Esophagus squamous epithelium (tissue), 5 donors: ENCODE measurements at regions not wholly inside any gene's neighbourhood (a gene's known extent, or its start where the extent isn't known, plus 50 kb on each side); places are given as distances from the start of the nearest gene placed in this dataset.

Experiments used
- DNase-seq: peaks from one replicate; lab custom pipeline; 2025; lab: John Stamatoyannopoulos, UW
- H3K27ac ChIP-seq, 4 donors: fragments of 200-600 bp; sonication (generic); one replicate each; pipeline ENCODE4 v1.5.1; 2016 to 2019; ENCODE audit warnings: mild to moderate bottlenecking in 1 of 4
- H3K27me3 ChIP-seq, 4 donors: fragments of 200-600 bp; sonication (generic); 1 replicate in 3 of 4; 2 replicates in 1 of 4; pipeline versions ENCODE4 v1.5.1 to v1.6.0; 2017 to 2021; ENCODE audit warnings: antibody characterized with exemption in 1 of 4
- H3K36me3 ChIP-seq, 3 donors: fragments of 200-600 bp; sonication (generic); one replicate each; pipeline ENCODE4 v1.5.1; 2016 to 2019
- H3K4me1 ChIP-seq, 3 donors: fragments of 200-600 bp; sonication (generic); one replicate each; pipeline ENCODE4 v1.5.1; 2017 to 2019
- H3K4me3 ChIP-seq, 4 donors: fragments of 200-600 bp; sonication (generic); 1 replicate in 3 of 4; 2 replicates in 1 of 4; pipeline ENCODE4 v1.5.1; 2016 to 2019; ENCODE audit warnings: mild to moderate bottlenecking in 2 of 4, moderate library complexity in 1 of 4
- H3K9me3 ChIP-seq, 3 donors: fragments of 200-600 bp; sonication (generic); one replicate each; pipeline ENCODE4 v1.5.1; 2016 to 2019
- POLR2A ChIP-seq, 4 donors: fragments of 450-650 bp; IDR thresholded peaks; one replicate each; pipeline ENCODE4 v1.6.1; 2017; ENCODE audit warnings: antibody characterized with exemption in 4 of 4, mild to moderate bottlenecking in 4 of 4, moderate library complexity in 3 of 4
- WGBS, 2 donors: methylation state at CpG; one replicate each; pipeline ENCODE4 v1.1.5; 2018; 5-methylcytosine and 5-hydroxymethylcytosine counted together
- intact Hi-C: fragments of 100-400 bp; cut with DNase I; formaldehyde crosslinking; loops from one replicate; pipeline ENCODE4 v1.15.0; 2022
- TF ChIP-seq, protein P1 (sequence below), 6 experiments: fragments of 450-650 bp in 4 of 6; fragments of 200-600 bp in 2 of 6; sonication (generic) in 2 of 6; IDR thresholded peaks; one replicate each; pipeline ENCODE4 v1.5.1; 2016 to 2019; ENCODE audit warnings: antibody characterized with exemption in 6 of 6, mild to moderate bottlenecking in 4 of 6, moderate library complexity in 4 of 6
- donor health status: DM: yes; HTN: yes; CAD: no.

DNA sequence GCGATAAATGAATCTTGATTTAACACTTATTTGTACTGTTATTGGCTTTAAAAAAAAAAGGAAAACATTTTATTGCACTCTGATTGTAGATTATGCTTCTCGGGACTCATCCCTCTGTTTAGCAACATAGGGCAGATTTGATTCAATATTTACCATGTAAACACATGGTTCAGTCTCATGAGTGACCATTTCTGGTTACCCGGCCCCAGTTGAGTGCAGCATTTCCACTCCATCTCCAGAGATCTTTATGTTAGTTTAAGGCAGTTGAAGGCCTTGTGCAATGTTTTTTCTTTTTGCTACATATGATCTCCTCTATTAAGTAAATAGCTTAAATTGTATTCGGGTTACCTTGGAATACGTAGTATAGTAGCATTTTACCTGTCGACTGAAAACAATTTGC, 143.3 kb upstream of the RPS6KA3 start:
- WGBS, 2 donors: 79 to 82% methylated on average over 6 of the region's 6 CpGs
- H3K4me1 ChIP-seq: no peaks in the 10 kb centered on the region
- no peaks in the 10 kb centered on the region for H3K36me3 ChIP-seq
- no peak for DNase-seq
- H3K4me3 ChIP-seq: no peak overlapping the region
- intact Hi-C loops: no loop called here
- no peaks in the 10 kb centered on the region for H3K27me3 ChIP-seq
- no peak overlapping the region for H3K27ac ChIP-seq
- H3K9me3 ChIP-seq: no peaks in the 10 kb centered on the region
- TF ChIP-seq, protein P1, sequence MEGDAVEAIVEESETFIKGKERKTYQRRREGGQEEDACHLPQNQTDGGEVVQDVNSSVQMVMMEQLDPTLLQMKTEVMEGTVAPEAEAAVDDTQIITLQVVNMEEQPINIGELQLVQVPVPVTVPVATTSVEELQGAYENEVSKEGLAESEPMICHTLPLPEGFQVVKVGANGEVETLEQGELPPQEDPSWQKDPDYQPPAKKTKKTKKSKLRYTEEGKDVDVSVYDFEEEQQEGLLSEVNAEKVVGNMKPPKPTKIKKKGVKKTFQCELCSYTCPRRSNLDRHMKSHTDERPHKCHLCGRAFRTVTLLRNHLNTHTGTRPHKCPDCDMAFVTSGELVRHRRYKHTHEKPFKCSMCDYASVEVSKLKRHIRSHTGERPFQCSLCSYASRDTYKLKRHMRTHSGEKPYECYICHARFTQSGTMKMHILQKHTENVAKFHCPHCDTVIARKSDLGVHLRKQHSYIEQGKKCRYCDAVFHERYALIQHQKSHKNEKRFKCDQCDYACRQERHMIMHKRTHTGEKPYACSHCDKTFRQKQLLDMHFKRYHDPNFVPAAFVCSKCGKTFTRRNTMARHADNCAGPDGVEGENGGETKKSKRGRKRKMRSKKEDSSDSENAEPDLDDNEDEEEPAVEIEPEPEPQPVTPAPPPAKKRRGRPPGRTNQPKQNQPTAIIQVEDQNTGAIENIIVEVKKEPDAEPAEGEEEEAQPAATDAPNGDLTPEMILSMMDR (IDR thresholded peaks at IDR 0.05): no peak
- TF ChIP-seq POLR2A (IDR thresholded peaks at IDR 0.05): no peak

DNA sequence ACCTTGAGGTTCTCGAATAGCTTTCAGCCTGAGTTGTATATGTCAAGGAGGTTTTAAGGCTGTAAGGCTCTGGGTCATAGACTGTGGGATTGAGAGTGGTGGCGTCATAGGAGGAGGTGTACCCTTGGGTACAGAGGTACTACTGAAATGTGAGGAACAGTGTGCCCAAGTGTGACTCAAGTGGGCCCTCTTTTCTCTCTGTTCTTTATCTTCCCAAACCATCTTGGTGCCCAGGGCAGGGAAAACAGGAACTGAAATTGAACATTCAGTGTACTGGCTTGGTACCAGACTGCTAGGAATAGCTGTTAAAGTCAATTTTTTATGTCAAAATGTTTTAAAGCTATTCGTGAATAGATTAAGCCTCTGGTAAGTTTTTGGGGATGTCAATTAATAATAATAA, 136.2 kb upstream of the RPS6KA3 start:
- DNase-seq: no peak
- Histone ChIP-seq H3K36me3 (no peaks in the 10 kb centered on the region), H3K4me3 (no peak overlapping the region), H3K9me3 (no peaks in the 10 kb centered on the region), H3K4me1 (no peaks in the 10 kb centered on the region), H3K27ac (no peak overlapping the region), H3K27me3 (no peaks in the 10 kb centered on the region)
- WGBS, 2 donors: 41 to 67% methylated on average over 3 of the region's 3 CpGs
- TF ChIP-seq POLR2A (IDR thresholded peaks at IDR 0.05): no peak
- TF ChIP-seq, protein P1 (IDR thresholded peaks at IDR 0.05): no peak
- intact Hi-C loops: no loop called here

DNA sequence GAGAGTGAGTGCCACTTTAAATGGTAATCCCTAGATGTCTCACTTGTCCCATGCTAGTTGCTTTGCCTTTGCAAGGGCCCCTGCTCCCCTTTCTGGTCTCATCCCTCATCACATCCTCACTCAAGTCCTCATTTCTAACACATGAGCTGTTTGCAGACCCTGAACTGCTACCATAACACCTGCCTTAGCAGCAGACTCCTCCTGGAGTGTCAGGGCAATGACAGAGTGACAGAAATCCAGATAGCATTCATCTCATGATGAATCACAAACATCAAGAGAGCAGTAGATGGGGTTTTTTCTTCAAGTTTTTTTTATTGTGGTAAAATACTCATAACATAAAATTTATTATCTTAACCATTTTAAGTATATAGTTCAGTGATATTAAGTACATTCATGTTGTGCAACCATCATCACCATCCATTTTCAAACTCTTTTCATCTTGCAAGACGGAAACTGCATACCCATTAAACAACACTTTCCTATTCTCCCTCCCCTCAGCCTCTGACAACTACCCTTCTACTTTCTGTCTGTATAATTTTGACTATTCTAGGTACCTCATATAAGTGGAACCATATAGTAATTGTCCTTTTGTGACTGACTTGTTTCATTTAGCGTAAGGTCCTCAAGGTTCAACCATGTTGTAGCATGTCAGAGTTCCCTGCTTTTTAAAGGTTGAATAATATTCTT, 133.2 kb upstream of the RPS6KA3 start:
- TF ChIP-seq POLR2A (IDR thresholded peaks at IDR 0.05): no peak
- TF ChIP-seq, protein P1 (IDR thresholded peaks at IDR 0.05): no peak
- Histone ChIP-seq H3K9me3 (no peaks in the 10 kb centered on the region), H3K27me3 (no peaks in the 10 kb centered on the region), H3K4me3 (no peak overlapping the region), H3K36me3 (no peaks in the 10 kb centered on the region), H3K4me1 (no peaks in the 10 kb centered on the region), H3K27ac (no peak overlapping the region)
- WGBS, 2 donors: 80 to 94% methylated on average over 2 of the region's 2 CpGs
- no peak for DNase-seq
- intact Hi-C loops: no loop called here

DNA sequence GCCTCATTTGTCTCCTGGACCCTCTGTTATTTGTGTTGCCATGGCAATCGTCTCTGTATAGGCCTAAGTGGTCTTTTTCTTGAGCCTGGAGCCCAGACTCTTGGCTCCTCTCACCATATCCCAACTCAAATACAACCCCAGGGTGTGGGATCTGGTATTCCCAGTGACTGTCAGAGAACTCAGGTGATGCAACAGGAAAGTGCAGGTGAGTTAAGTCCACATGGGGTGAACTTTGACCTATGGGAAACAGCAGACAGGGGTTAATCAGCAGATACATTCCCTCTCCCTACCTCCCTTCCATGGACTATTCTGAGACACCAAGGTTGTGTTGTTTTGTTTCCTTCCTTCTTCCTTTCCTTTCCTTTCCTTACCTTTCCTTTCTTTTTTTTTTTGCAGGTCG, 130.9 kb upstream of the RPS6KA3 start:
- TF ChIP-seq POLR2A (IDR thresholded peaks at IDR 0.05): no peak
- TF ChIP-seq, protein P1 (IDR thresholded peaks at IDR 0.05): no peak
- Histone ChIP-seq H3K27ac (no peak overlapping the region), H3K9me3 (no peaks in the 10 kb centered on the region), H3K4me3 (no peak overlapping the region), H3K36me3 (no peaks in the 10 kb centered on the region), H3K4me1 (no peaks in the 10 kb centered on the region), H3K27me3 (no peaks in the 10 kb centered on the region)
- no peak for DNase-seq
- intact Hi-C loops: no loop called here
- WGBS, 2 donors: 38 to 72% methylated on average over 2 of the region's 2 CpGs

DNA sequence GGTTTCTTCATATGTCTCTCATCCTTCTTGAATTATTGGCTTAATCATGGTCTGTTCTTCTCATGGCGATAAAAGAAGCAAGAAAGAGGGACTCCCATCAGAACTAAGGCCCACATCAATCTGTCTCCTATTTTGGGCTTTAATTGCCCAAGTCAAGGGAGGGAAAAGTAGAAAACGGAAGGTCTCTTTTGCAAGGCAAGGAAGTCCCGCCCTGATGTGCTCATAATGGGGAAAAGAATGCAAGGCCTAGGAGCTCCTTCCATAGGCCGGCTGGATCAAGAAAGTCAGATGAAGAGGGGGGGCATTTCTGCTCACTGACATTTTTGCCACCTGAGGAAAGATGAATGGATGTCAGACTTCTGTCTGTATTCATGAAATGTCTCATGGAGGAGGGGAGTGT, 127.7 kb upstream of the RPS6KA3 start:
- Histone ChIP-seq H3K36me3 (no peaks in the 10 kb centered on the region), H3K4me3 (no peak overlapping the region), H3K27me3 (no peaks in the 10 kb centered on the region), H3K9me3 (no peaks in the 10 kb centered on the region), H3K27ac (no peak overlapping the region), H3K4me1 (no peaks in the 10 kb centered on the region)
- TF ChIP-seq, protein P1 (IDR thresholded peaks at IDR 0.05): no peak
- intact Hi-C loops: no loop called here
- no peak for DNase-seq
- WGBS, 2 donors: 57 to 86% methylated on average over 2 to 4 of the region's 4 CpGs
